ENCODE measurements at regions not wholly inside any gene's neighbourhood (a gene's known extent, or its start where the extent isn't known, plus 50 kb on each side); places are given as distances from the start of the nearest gene placed in this dataset.

GRCh38 chr2:873027-873426, 77.6 kb upstream of the SNTG2 start:
- TF ChIP-seq CTCF (IDR thresholded peaks at IDR 0.05) = no peak
- no peak for TF ChIP-seq POLR2A (IDR thresholded peaks at IDR 0.05)
- TF ChIP-seq POLR2AphosphoS5 (IDR thresholded peaks at IDR 0.05; ENCODE audit: insufficient read depth in 1 of 2, low read depth in 1 of 2) = no peak
